ENCODE measurements at regions not wholly inside any gene's neighbourhood (a gene's known extent, or its start where the extent isn't known, plus 50 kb on each side); places are given as distances from the start of the nearest gene placed in this dataset.

- Mint-ChIP-seq H3K27me3 (ENCODE audit: unreplicated experiment) (no peaks in the 10 kb centered on the region), H3K27ac (ENCODE audit: unreplicated experiment) (no peak overlapping the region), H3K36me3 (ENCODE audit: unreplicated experiment) (no peaks in the 10 kb centered on the region), H3K9me3 (ENCODE audit: unreplicated experiment) (no peaks in the 10 kb centered on the region), H3K4me1 (ENCODE audit: unreplicated experiment) (no peaks in the 10 kb centered on the region), H3K4me3 (ENCODE audit: unreplicated experiment) (no peak overlapping the region)
- no peak for DNase-seq (ENCODE audit: extremely low spot score, unreplicated experiment)
- no peak for TF ChIP-seq CTCF (IDR thresholded peaks at IDR 0.05)
Measured at GRCh38 chr1:163650624-163651023, 328.9 kb downstream of the NUF2 start.

- H3K9me3 Mint-ChIP-seq (ENCODE audit: unreplicated experiment): no peaks in the 10 kb centered on the region
Measured at GRCh38 chr1:163652441-163652840, 330.7 kb downstream of the NUF2 start.

GRCh38 chr1:163655565-163655964 lies 333.8 kb downstream of the NUF2 start:
- no peak overlapping the region for H3K4me3 Mint-ChIP-seq (ENCODE audit: unreplicated experiment)
- DNase-seq (ENCODE audit: extremely low spot score, unreplicated experiment): no peak
- no peak for TF ChIP-seq CTCF (IDR thresholded peaks at IDR 0.05)
- no peaks in the 10 kb centered on the region for H3K9me3 Mint-ChIP-seq (ENCODE audit: unreplicated experiment)
- no peaks in the 10 kb centered on the region for H3K4me1 Mint-ChIP-seq (ENCODE audit: unreplicated experiment)
- no peaks in the 10 kb centered on the region for H3K36me3 Mint-ChIP-seq (ENCODE audit: unreplicated experiment)
- no peaks in the 10 kb centered on the region for H3K27me3 Mint-ChIP-seq (ENCODE audit: unreplicated experiment)
- H3K27ac Mint-ChIP-seq (ENCODE audit: unreplicated experiment): no peak overlapping the region

More at GRCh38 chr1:163652441-163652840, 330.7 kb downstream of the NUF2 start:
- no peak for DNase-seq (ENCODE audit: extremely low spot score, unreplicated experiment)
- H3K27me3 Mint-ChIP-seq (ENCODE audit: unreplicated experiment): no peaks in the 10 kb centered on the region
- H3K4me1 Mint-ChIP-seq (ENCODE audit: unreplicated experiment): no peaks in the 10 kb centered on the region
- H3K36me3 Mint-ChIP-seq (ENCODE audit: unreplicated experiment): no peaks in the 10 kb centered on the region
- no peak overlapping the region for H3K4me3 Mint-ChIP-seq (ENCODE audit: unreplicated experiment)
- no peak overlapping the region for H3K27ac Mint-ChIP-seq (ENCODE audit: unreplicated experiment)
- no peak for TF ChIP-seq CTCF (IDR thresholded peaks at IDR 0.05)

GRCh38 chr1:163656095-163656759 lies 334.5 kb downstream of the NUF2 start:
- no peak for DNase-seq (ENCODE audit: extremely low spot score, unreplicated experiment)
- Mint-ChIP-seq H3K27ac (ENCODE audit: unreplicated experiment) (no peak overlapping the region), H3K4me3 (ENCODE audit: unreplicated experiment) (no peak overlapping the region), H3K9me3 (ENCODE audit: unreplicated experiment) (no peaks in the 10 kb centered on the region), H3K4me1 (ENCODE audit: unreplicated experiment) (no peaks in the 10 kb centered on the region), H3K36me3 (ENCODE audit: unreplicated experiment) (no peaks in the 10 kb centered on the region), H3K27me3 (ENCODE audit: unreplicated experiment) (no peaks in the 10 kb centered on the region)
- TF ChIP-seq CTCF (IDR thresholded peaks at IDR 0.05): no peak

GRCh38 chr1:163657719-163658118 lies 336.0 kb downstream of the NUF2 start:
- no peak for DNase-seq (ENCODE audit: extremely low spot score, unreplicated experiment)
- no peaks in the 10 kb centered on the region for H3K4me1 Mint-ChIP-seq (ENCODE audit: unreplicated experiment)
- no peak overlapping the region for H3K27ac Mint-ChIP-seq (ENCODE audit: unreplicated experiment)
- H3K27me3 Mint-ChIP-seq (ENCODE audit: unreplicated experiment): no peaks in the 10 kb centered on the region
- no peaks in the 10 kb centered on the region for H3K9me3 Mint-ChIP-seq (ENCODE audit: unreplicated experiment)
- no peaks in the 10 kb centered on the region for H3K36me3 Mint-ChIP-seq (ENCODE audit: unreplicated experiment)
- no peak for TF ChIP-seq CTCF (IDR thresholded peaks at IDR 0.05)
- no peak overlapping the region for H3K4me3 Mint-ChIP-seq (ENCODE audit: unreplicated experiment)
